K562 (cell line): ENCODE measurements at regions not wholly inside any gene's neighbourhood (a gene's known extent, or its start where the extent isn't known, plus 50 kb on each side); places are given as distances from the start of the nearest gene placed in this dataset.

Source experiments
- ATF3 ChIP-seq, 2 experiments: fragments of 450-650 bp in 1 of 2; sonication (generic) in 1 of 2; formaldehyde crosslinking in 1 of 2; IDR thresholded peaks in 1 of 2; conservative IDR thresholded peaks in 1 of 2; 2 replicates each; pipeline versions ENCODE4 v1.6.1 to v1.8.1; 2016 to 2023; ENCODE audit warnings: mild to moderate bottlenecking in 2 of 2, moderate library complexity in 2 of 2, inconsistent platforms in 1 of 2, missing genetic modification reagents in 1 of 2
- ATF7 ChIP-seq: fragments of 450-650 bp; IDR thresholded peaks from 2 replicates; pipeline ENCODE4 v1.7.1; 2014; ENCODE audit warnings: mild to moderate bottlenecking, moderate library complexity
- CEBPZ ChIP-seq: fragments of 150-350 bp; IDR thresholded peaks from 2 replicates; pipeline ENCODE4 v1.6.1; 2014; ENCODE audit warnings: low read depth, mild to moderate bottlenecking, low read length, borderline replicate concordance
- CHD2 ChIP-seq: IDR thresholded peaks from 2 replicates; pipeline ENCODE4 v1.6.1; 2011; ENCODE audit warnings: low read depth, low read length
- CXXC5 ChIP-seq: fragments of 250-450 bp; sonication (Bioruptor Pico); IDR thresholded peaks from 2 replicates; pipeline ENCODE4 v1.8.0; 2022; ENCODE audit warnings: inconsistent platforms, mild to moderate bottlenecking, moderate library complexity
- GABPA ChIP-seq: fragments of 200-800 bp; sonication (Bioruptor generic); conservative IDR thresholded peaks from 2 replicates; pipeline ENCODE4 v1.6.1; 2016; ENCODE audit warnings: low read depth, missing genetic modification characterization, missing compliant biosample characterization
- POLR2A ChIP-seq: fragments of 450-650 bp; conservative IDR thresholded peaks from 2 replicates; pipeline ENCODE4 v1.6.1; 2016
- SMC3 ChIP-seq: conservative IDR thresholded peaks from 2 replicates; pipeline ENCODE4 v1.6.1; 2011; ENCODE audit warnings: low read depth, low read length, improper control_type of control experiment; ENCODE audit not compliant: insufficient read depth
- TEAD4 ChIP-seq, 2 experiments: sonication (generic) in 1 of 2; formaldehyde crosslinking in 1 of 2; IDR thresholded peaks; 2 replicates each; pipeline versions ENCODE4 v1.6.1 to v1.8.0; 2012 to 2022; ENCODE audit warnings: borderline replicate concordance in 1 of 2, inconsistent platforms in 1 of 2, low read length in 1 of 2, mild to moderate bottlenecking in 1 of 2, missing genetic modification reagents in 1 of 2
- ZEB2 ChIP-seq: fragments of 450-650 bp; IDR thresholded peaks from 2 replicates; pipeline ENCODE4 v1.6.1; 2016
- ZNF12 ChIP-seq: sonication (generic); formaldehyde crosslinking; IDR thresholded peaks from 2 replicates; pipeline ENCODE4 v1.4.0; 2020; ENCODE audit warnings: mild to moderate bottlenecking, missing genetic modification reagents
- ZNF395 ChIP-seq: fragments of 200-800 bp; sonication (Bioruptor generic); IDR thresholded peaks from 2 replicates; pipeline ENCODE4 v1.6.1; 2017; ENCODE audit warnings: missing genetic modification characterization, missing compliant biosample characterization
- ZNF79 ChIP-seq: fragments of 250-450 bp; sonication (Bioruptor Pico); IDR thresholded peaks from 2 replicates; pipeline ENCODE4 v1.4.0; 2020; ENCODE audit warnings: low read depth, mild to moderate bottlenecking, moderate library complexity
- TF ChIP-seq, protein P1 (sequence below), 3 experiments: IDR thresholded peaks in 2 of 3; conservative IDR thresholded peaks in 1 of 3; 2 replicates each; pipeline ENCODE4 v1.5.1; 2011 to 2012; ENCODE audit warnings: low read length in 3 of 3, mild to moderate bottlenecking in 3 of 3, control low read depth in 2 of 3, improper control_type of control experiment in 1 of 3, inconsistent platforms in 1 of 3, low read depth in 1 of 3, mixed read lengths in 1 of 3, moderate library complexity in 1 of 3; ENCODE audit not compliant: insufficient read depth in 2 of 3

DNA sequence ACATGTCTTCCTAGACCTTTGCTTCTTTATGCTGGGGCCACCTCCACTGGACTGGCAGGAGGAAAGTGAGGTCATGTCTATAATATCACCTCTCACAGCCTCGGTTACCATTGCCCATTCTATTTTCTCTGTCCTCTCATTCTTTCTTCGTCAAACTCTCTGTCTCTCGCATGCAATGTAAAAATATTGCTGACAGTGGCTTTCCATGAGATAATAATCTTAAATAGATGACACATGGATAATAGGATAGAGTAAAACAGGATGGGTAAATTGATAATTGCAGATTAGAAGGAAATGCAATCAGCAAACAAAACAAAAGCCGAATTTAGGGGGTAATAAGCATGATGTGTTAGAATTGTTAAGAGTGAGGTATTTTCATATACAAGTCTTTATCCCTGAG lies 215.7 kb upstream of the PARD3B start:
- no peak for TF ChIP-seq ATF7
- TF ChIP-seq ZNF395 (CRISPR knock-in tag), result no peak
- no peak for TF ChIP-seq POLR2A
- no peak for TF ChIP-seq SMC3
- no peak for TF ChIP-seq TEAD4 (IDR thresholded peaks at IDR 0.05; ENCODE audit: low read length)
- TF ChIP-seq TEAD4 (CRISPR knock-in tag; IDR thresholded peaks at IDR 0.05; ENCODE audit: borderline replicate concordance), result no peak
- TF ChIP-seq CEBPZ, result no peak
- no peak for TF ChIP-seq ZEB2
- no peak for TF ChIP-seq ATF3 (IDR thresholded peaks at IDR 0.05)
- TF ChIP-seq ATF3 (CRISPR knock-in tag; conservative IDR thresholded peaks at IDR 0.05), result no peak
- no peak for TF ChIP-seq ZNF12 (CRISPR knock-in tag)
- TF ChIP-seq, protein P1, sequence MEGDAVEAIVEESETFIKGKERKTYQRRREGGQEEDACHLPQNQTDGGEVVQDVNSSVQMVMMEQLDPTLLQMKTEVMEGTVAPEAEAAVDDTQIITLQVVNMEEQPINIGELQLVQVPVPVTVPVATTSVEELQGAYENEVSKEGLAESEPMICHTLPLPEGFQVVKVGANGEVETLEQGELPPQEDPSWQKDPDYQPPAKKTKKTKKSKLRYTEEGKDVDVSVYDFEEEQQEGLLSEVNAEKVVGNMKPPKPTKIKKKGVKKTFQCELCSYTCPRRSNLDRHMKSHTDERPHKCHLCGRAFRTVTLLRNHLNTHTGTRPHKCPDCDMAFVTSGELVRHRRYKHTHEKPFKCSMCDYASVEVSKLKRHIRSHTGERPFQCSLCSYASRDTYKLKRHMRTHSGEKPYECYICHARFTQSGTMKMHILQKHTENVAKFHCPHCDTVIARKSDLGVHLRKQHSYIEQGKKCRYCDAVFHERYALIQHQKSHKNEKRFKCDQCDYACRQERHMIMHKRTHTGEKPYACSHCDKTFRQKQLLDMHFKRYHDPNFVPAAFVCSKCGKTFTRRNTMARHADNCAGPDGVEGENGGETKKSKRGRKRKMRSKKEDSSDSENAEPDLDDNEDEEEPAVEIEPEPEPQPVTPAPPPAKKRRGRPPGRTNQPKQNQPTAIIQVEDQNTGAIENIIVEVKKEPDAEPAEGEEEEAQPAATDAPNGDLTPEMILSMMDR (IDR thresholded peaks at IDR 0.05 in 2 of 3, conservative IDR thresholded peaks at IDR 0.05 in 1 of 3; ENCODE audit: insufficient read depth in 2 of 3, low read depth in 1 of 3, low read length in 3 of 3), result no peak
- TF ChIP-seq GABPA (tag), result no peak
- no peak for TF ChIP-seq ZNF79 (CRISPR knock-in tag)
- no peak for TF ChIP-seq CHD2
- no peak for TF ChIP-seq CXXC5 (CRISPR knock-in tag)
